ENCODE measurements at regions not wholly inside any gene's neighbourhood (a gene's known extent, or its start where the extent isn't known, plus 50 kb on each side); places are given as distances from the start of the nearest gene placed in this dataset.

DNA sequence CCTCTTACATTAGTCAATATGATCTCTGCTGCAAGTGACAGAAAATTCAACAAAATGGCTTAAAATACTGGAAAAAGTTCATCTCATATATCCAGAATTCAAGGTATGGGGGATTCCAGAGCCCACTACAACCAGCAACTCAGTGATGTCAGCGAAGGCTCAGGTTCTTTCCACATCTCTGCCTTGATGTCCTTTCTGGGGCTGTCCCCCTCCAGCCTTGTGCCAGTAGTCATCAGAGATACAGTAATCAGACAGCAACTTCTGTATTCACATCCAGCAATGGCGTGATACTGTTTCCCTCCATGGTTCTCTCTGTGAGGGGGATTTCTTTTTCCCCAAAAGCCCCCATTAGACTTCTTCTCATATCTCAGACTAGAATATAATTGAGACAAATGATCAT, 103.4 kb upstream of the USP47 start:
- TF ChIP-seq, protein P1, sequence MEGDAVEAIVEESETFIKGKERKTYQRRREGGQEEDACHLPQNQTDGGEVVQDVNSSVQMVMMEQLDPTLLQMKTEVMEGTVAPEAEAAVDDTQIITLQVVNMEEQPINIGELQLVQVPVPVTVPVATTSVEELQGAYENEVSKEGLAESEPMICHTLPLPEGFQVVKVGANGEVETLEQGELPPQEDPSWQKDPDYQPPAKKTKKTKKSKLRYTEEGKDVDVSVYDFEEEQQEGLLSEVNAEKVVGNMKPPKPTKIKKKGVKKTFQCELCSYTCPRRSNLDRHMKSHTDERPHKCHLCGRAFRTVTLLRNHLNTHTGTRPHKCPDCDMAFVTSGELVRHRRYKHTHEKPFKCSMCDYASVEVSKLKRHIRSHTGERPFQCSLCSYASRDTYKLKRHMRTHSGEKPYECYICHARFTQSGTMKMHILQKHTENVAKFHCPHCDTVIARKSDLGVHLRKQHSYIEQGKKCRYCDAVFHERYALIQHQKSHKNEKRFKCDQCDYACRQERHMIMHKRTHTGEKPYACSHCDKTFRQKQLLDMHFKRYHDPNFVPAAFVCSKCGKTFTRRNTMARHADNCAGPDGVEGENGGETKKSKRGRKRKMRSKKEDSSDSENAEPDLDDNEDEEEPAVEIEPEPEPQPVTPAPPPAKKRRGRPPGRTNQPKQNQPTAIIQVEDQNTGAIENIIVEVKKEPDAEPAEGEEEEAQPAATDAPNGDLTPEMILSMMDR (IDR thresholded peaks at IDR 0.05), result no peak
- TF ChIP-seq ZFX (IDR thresholded peaks at IDR 0.05; ENCODE audit: borderline replicate concordance), result no peak
